H1 (cell line): ENCODE measurements at regions not wholly inside any gene's neighbourhood (a gene's known extent, or its start where the extent isn't known, plus 50 kb on each side); places are given as distances from the start of the nearest gene placed in this dataset.

Experiments used
- FOSL1 ChIP-seq: IDR thresholded peaks from 2 replicates; pipeline ENCODE4 v1.6.1; 2011; ENCODE audit warnings: mild to moderate bottlenecking, low read depth, low read length, moderate library complexity; ENCODE audit not compliant: insufficient read depth
- HDAC6 ChIP-seq: IDR thresholded peaks from one replicate; pipeline ENCODE4 v1.7.1; 2012; ENCODE audit warnings: low read depth, mild to moderate bottlenecking, inconsistent platforms, low read length, moderate library complexity
- MAFK ChIP-seq: IDR thresholded peaks from 2 replicates; pipeline ENCODE4 v1.6.1; 2012; ENCODE audit warnings: low read depth, mild to moderate bottlenecking, improper control_type of control experiment, low read length
- POLR2A ChIP-seq, 2 experiments: IDR thresholded peaks; 1 replicate in 1 of 2; 2 replicates in 1 of 2; pipeline ENCODE4 v1.6.1; 2011; ENCODE audit warnings: low read depth in 2 of 2, low read length in 2 of 2, mild to moderate bottlenecking in 2 of 2; ENCODE audit errors: control extremely low read depth in 1 of 2
- RFX5 ChIP-seq: IDR thresholded peaks from 2 replicates; pipeline ENCODE4 v1.6.1; 2011; ENCODE audit warnings: low read depth, low read length, improper control_type of control experiment, borderline replicate concordance
- YY1 ChIP-seq: IDR thresholded peaks from 2 replicates; pipeline ENCODE4 v1.6.1; 2011; ENCODE audit warnings: low read depth, mild to moderate bottlenecking, low read length
- ZNF274 ChIP-seq: IDR thresholded peaks from 2 replicates; pipeline ENCODE4 v1.7.0; 2012; ENCODE audit warnings: low read length, borderline replicate concordance; ENCODE audit errors: extremely low read depth
- TF ChIP-seq, protein P1 (sequence below), 3 experiments: IDR thresholded peaks; 1 replicate in 2 of 3; 2 replicates in 1 of 3; pipeline versions ENCODE4 v1.5.1 to v1.6.1; 2011; ENCODE audit warnings: low read length in 3 of 3, mild to moderate bottlenecking in 3 of 3, inconsistent platforms in 2 of 3, low read depth in 1 of 3, moderate library complexity in 1 of 3; ENCODE audit not compliant: insufficient read depth in 1 of 3; ENCODE audit errors: control extremely low read depth in 1 of 3

DNA sequence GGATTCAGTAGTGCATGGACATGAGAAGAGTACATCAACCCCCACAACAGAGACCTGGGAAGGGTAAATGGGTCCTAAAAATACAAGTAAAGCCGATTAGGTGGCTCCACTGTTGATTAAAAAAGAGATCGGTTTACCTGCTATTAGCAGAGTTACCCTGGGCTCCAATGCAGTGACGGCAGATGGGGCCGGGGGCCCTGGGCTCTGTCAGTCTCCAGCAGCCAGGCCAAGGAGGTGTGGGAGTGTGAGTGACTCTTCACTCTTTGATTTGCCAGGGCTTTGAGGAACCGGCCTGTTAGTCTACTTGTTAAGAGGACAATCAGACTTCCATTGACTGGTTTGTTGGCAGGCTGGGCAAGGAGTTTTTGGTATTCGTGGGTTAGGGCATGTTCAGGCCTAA, 1368.7 kb downstream of the UQCRFS1 start:
- TF ChIP-seq, protein P1, sequence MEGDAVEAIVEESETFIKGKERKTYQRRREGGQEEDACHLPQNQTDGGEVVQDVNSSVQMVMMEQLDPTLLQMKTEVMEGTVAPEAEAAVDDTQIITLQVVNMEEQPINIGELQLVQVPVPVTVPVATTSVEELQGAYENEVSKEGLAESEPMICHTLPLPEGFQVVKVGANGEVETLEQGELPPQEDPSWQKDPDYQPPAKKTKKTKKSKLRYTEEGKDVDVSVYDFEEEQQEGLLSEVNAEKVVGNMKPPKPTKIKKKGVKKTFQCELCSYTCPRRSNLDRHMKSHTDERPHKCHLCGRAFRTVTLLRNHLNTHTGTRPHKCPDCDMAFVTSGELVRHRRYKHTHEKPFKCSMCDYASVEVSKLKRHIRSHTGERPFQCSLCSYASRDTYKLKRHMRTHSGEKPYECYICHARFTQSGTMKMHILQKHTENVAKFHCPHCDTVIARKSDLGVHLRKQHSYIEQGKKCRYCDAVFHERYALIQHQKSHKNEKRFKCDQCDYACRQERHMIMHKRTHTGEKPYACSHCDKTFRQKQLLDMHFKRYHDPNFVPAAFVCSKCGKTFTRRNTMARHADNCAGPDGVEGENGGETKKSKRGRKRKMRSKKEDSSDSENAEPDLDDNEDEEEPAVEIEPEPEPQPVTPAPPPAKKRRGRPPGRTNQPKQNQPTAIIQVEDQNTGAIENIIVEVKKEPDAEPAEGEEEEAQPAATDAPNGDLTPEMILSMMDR (IDR thresholded peaks at IDR 0.05; ENCODE audit: control extremely low read depth in 1 of 3, insufficient read depth in 1 of 3, low read depth in 1 of 3, low read length in 3 of 3) = no peak
- no peak for TF ChIP-seq POLR2A (IDR thresholded peaks at IDR 0.05; ENCODE audit: control extremely low read depth in 1 of 2, low read depth in 2 of 2, low read length in 2 of 2)
- TF ChIP-seq HDAC6 = no peak
- no peak for TF ChIP-seq YY1
- no peak for TF ChIP-seq FOSL1
- no peak for TF ChIP-seq MAFK
- TF ChIP-seq ZNF274 = no peak
- no peak for TF ChIP-seq RFX5
